Tongue (tissue), 1 donor: ENCODE measurements at regions not wholly inside any gene's neighbourhood (a gene's known extent, or its start where the extent isn't known, plus 50 kb on each side); places are given as distances from the start of the nearest gene placed in this dataset.
A peak's percentile ranks its signal among the peaks of the same experiment; 100 is the strongest.
"Not testable (repeated sequence)": the region's sequence is repeated elsewhere in the genome, so short reads cannot be mapped to it uniquely, and the experiment has no call there.

Experiments used
- DNase-seq: peaks from one replicate; pipeline ENCODE4 v3.0.0-alpha.2; 2015

- no peak for DNase-seq
These were observed 108.6 kb downstream of the ZMAT1 start for GRCh38 chrX:101823236-101823635.

- not testable (repeated sequence) for DNase-seq
These were observed 114.1 kb downstream of the ZMAT1 start for GRCh38 chrX:101817739-101818138.

- DNase-seq, result no peak
These were observed 118.6 kb downstream of the ZMAT1 start for GRCh38 chrX:101813200-101813599.

GRCh38 chrX:101803451-101803850 is 128.4 kb downstream of the ZMAT1 start:
- DNase-seq, result peak; percentile 47

GRCh38 chrX:101799387-101799786 is 132.4 kb downstream of the ZMAT1 start:
- DNase-seq, result peak; percentile 96

GRCh38 chrX:101787934-101788333 is 128.3 kb upstream of the ARMCX2 start:
- no peak for DNase-seq

- no peak for DNase-seq
These were observed 125.5 kb upstream of the ARMCX2 start for GRCh38 chrX:101785142-101785541.

GRCh38 chrX:101780421-101780820 is 120.8 kb upstream of the ARMCX2 start:
- DNase-seq, result not testable (repeated sequence)

GRCh38 chrX:101774340-101774739 is 114.7 kb upstream of the ARMCX2 start:
- no peak for DNase-seq

- DNase-seq, result no peak
These were observed 104.9 kb upstream of the ARMCX2 start for GRCh38 chrX:101764538-101764937.

GRCh38 chrX:101759000-101759399 is 99.3 kb upstream of the ARMCX2 start:
- peak; percentile 74 for DNase-seq

GRCh38 chrX:101750744-101751143 is 91.1 kb upstream of the ARMCX2 start:
- no peak for DNase-seq

- DNase-seq, result no peak
These were observed 89.8 kb upstream of the ARMCX2 start for GRCh38 chrX:101749436-101749835.

- DNase-seq, result no peak
These were observed 85.4 kb upstream of the ARMCX2 start for GRCh38 chrX:101745046-101745445.

GRCh38 chrX:101744085-101744484 is 84.4 kb upstream of the ARMCX2 start:
- DNase-seq, result no peak

GRCh38 chrX:101740642-101741041 is 81.0 kb upstream of the ARMCX2 start:
- DNase-seq, result no peak

GRCh38 chrX:101738867-101739266 is 79.2 kb upstream of the ARMCX2 start:
- not testable (repeated sequence) for DNase-seq

GRCh38 chrX:101738411-101738810 is 78.8 kb upstream of the ARMCX2 start:
- not testable (repeated sequence) for DNase-seq

- peak; percentile 12 for DNase-seq
These were observed 77.0 kb upstream of the ARMCX2 start for GRCh38 chrX:101736651-101737050.

GRCh38 chrX:101732870-101733269 is 73.2 kb upstream of the ARMCX2 start:
- DNase-seq, result no peak

GRCh38 chrX:101729986-101730385 is 70.3 kb upstream of the ARMCX2 start:
- no peak for DNase-seq
